ENCODE measurements at regions not wholly inside any gene's neighbourhood (a gene's known extent, or its start where the extent isn't known, plus 50 kb on each side); places are given as distances from the start of the nearest gene placed in this dataset.

- TF ChIP-seq POLR2A (IDR thresholded peaks at IDR 0.05) (no peak), CTCF (IDR thresholded peaks at IDR 0.05) (no peak), POLR2AphosphoS5 (IDR thresholded peaks at IDR 0.05) (no peak), EP300 (IDR thresholded peaks at IDR 0.05) (no peak)
Observed at GRCh38 chrX:22575161-22575845, 302.6 kb downstream of the CBLL2 start.

All from sigmoid colon (tissue), 4 donors.